PC-3 (cell line): ENCODE measurements at regions not wholly inside any gene's neighbourhood (a gene's known extent, or its start where the extent isn't known, plus 50 kb on each side); places are given as distances from the start of the nearest gene placed in this dataset.

Source experiments
- ATAC-seq: fragments of 200-7000 bp; cut with Tn5 transposase; 2 replicates; pipeline ENCODE4 v1.9.1; 2020; ENCODE audit warnings: mild to moderate bottlenecking, moderate library complexity
- BruUV-seq: library from RNA; stranded (reverse); fragments of 400-500 nt; replicated peaks from 2 replicates; lab custom pipeline; 2021; lab: Mats Ljungman, UMichigan
- CTCF ChIA-PET: fragments of 300-600 bp; sonication (Branson Sonifier 250); formaldehyde crosslinking; loops from one replicate; lab custom pipeline; 2022; ENCODE audit warnings: antibody characterized with exemption; lab: Charles Lee
- POLR2A ChIA-PET: fragments of 300-600 bp; sonication (Branson Sonifier 250); formaldehyde crosslinking; loops from one replicate; lab custom pipeline; 2022; ENCODE audit warnings: antibody characterized with exemption; ENCODE audit not compliant: unreplicated experiment; lab: Charles Lee
- DNase-seq: peaks from one replicate; pipeline ENCODE4 v3.0.0-alpha.2; 2015
- H2AFZ ChIP-seq: fragments of 300-600 bp; sonication (generic); 2 replicates; pipeline ENCODE4 v1.6.0; 2016; ENCODE audit warnings: antibody characterized with exemption, low read length
- H3F3A ChIP-seq: fragments of 300-600 bp; sonication (generic); one replicate; pipeline ENCODE4 v1.6.0; 2017; ENCODE audit warnings: antibody characterized with exemption, low read length, control low read depth, mild to moderate bottlenecking; ENCODE audit not compliant: unreplicated experiment
- H3K27ac ChIP-seq: fragments of 300-600 bp; sonication (generic); 2 replicates; pipeline ENCODE4 v1.5.1; 2016; ENCODE audit warnings: mild to moderate bottlenecking, low read length
- H3K27me3 ChIP-seq: fragments of 300-600 bp; sonication (generic); 2 replicates; pipeline ENCODE4 v1.6.1; 2016; ENCODE audit warnings: low read length, mixed read lengths
- H3K36me3 ChIP-seq: fragments of 300-600 bp; sonication (generic); 2 replicates; pipeline ENCODE4 v1.6.1; 2016; ENCODE audit warnings: low read depth, mixed run types, low read length, mixed read lengths
- H3K4me1 ChIP-seq: fragments of 300-600 bp; sonication (generic); 2 replicates; pipeline ENCODE4 v1.5.1; 2016; ENCODE audit warnings: low read length; ENCODE audit not compliant: insufficient read depth
- H3K4me2 ChIP-seq: fragments of 300-600 bp; sonication (generic); 2 replicates; pipeline ENCODE4 v1.6.0; 2016; ENCODE audit warnings: low read length
- H3K4me3 ChIP-seq: fragments of 300-600 bp; sonication (generic); 2 replicates; pipeline ENCODE4 v1.5.1; 2016; ENCODE audit warnings: mild to moderate bottlenecking, low read length, mixed read lengths
- H3K79me2 ChIP-seq: fragments of 300-600 bp; sonication (generic); 2 replicates; pipeline ENCODE4 v1.6.1; 2017; ENCODE audit warnings: low read length, mixed read lengths
- H3K9ac ChIP-seq: fragments of 300-600 bp; sonication (generic); 2 replicates; pipeline ENCODE4 v1.6.0; 2016; ENCODE audit warnings: mild to moderate bottlenecking, low read length
- H3K9me2 ChIP-seq: fragments of 300-600 bp; sonication (generic); replicated peaks from 2 replicates; pipeline ENCODE4 v1.6.1; 2016; ENCODE audit warnings: mixed run types, low read length, mixed read lengths
- H3K9me3 ChIP-seq: fragments of 300-600 bp; sonication (generic); 2 replicates; pipeline ENCODE4 v1.6.1; 2016; ENCODE audit warnings: low read length, mixed read lengths
- H4K20me1 ChIP-seq: fragments of 300-600 bp; sonication (generic); 2 replicates; pipeline ENCODE4 v1.6.1; 2016; ENCODE audit warnings: low read length, mixed read lengths
- EZH2 ChIP-seq: fragments of 300-600 bp; sonication (generic); IDR thresholded peaks from one replicate; pipeline ENCODE4 v1.6.1; 2017; ENCODE audit warnings: antibody characterized with exemption, mild to moderate bottlenecking, low read length; ENCODE audit not compliant: unreplicated experiment
- EZH2phosphoT487 ChIP-seq: fragments of 300-600 bp; sonication (generic); IDR thresholded peaks from 2 replicates; pipeline ENCODE4 v1.6.1; 2018; ENCODE audit warnings: mild to moderate bottlenecking, antibody characterized with exemption, low read length, borderline replicate concordance
- intact Hi-C: fragments of 100-400 bp; cut with micrococcal nuclease; formaldehyde crosslinking; loops from 2 replicates; pipeline ENCODE4 v1.9.0; 2023
- TF ChIP-seq, protein P1 (sequence below): fragments of 300-600 bp; sonication (generic); conservative IDR thresholded peaks from 2 replicates; pipeline ENCODE4 v1.5.1; 2017; ENCODE audit warnings: antibody characterized with exemption, low read depth, mild to moderate bottlenecking, low read length

DNA sequence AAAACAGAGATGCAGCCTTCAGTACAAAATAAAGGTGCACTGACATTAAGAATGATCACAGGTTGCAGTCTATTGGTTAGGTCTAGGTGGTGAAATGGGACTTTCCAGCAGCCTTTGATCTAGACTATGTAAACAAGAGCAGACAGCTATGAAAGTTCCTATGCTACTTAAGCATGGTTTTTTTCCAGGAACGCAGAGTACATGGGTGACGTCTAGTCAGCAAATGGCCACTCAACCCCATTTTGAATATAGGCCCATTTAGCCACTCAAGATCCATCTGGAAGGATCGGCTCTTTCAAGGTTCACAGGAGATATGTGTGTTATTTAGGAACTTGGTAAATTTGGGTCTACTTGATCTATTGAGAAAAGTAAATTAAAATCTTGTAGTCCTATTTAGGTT lies 1424.6 kb upstream of the LRRTM3 start:
- TF ChIP-seq EZH2phosphoT487 (no peak), EZH2 (no peak)
- TF ChIP-seq, protein P1, sequence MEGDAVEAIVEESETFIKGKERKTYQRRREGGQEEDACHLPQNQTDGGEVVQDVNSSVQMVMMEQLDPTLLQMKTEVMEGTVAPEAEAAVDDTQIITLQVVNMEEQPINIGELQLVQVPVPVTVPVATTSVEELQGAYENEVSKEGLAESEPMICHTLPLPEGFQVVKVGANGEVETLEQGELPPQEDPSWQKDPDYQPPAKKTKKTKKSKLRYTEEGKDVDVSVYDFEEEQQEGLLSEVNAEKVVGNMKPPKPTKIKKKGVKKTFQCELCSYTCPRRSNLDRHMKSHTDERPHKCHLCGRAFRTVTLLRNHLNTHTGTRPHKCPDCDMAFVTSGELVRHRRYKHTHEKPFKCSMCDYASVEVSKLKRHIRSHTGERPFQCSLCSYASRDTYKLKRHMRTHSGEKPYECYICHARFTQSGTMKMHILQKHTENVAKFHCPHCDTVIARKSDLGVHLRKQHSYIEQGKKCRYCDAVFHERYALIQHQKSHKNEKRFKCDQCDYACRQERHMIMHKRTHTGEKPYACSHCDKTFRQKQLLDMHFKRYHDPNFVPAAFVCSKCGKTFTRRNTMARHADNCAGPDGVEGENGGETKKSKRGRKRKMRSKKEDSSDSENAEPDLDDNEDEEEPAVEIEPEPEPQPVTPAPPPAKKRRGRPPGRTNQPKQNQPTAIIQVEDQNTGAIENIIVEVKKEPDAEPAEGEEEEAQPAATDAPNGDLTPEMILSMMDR = no peak
- intact Hi-C loops = no loop called here
- no peaks in the 10 kb centered on the region for H3K4me1 ChIP-seq
- BruUV-seq = no TSS peak
- no peak overlapping the region for H3K27ac ChIP-seq
- H3F3A ChIP-seq = no peaks in the 10 kb centered on the region
- H2AFZ ChIP-seq = no peak overlapping the region
- H3K9me2 ChIP-seq = no peaks in the 10 kb centered on the region
- no peak for ATAC-seq
- no peak overlapping the region for H3K9ac ChIP-seq
- no peaks in the 10 kb centered on the region for H4K20me1 ChIP-seq
- no peaks in the 10 kb centered on the region for H3K9me3 ChIP-seq
- no peak overlapping the region for H3K4me2 ChIP-seq
- DNase-seq = no peak
- no peaks in the 10 kb centered on the region for H3K27me3 ChIP-seq
- ChIA-PET POLR2A (no interaction called here), CTCF (no interaction called here)
- H3K79me2 ChIP-seq = no peaks in the 10 kb centered on the region
- H3K4me3 ChIP-seq = no peak overlapping the region
- no peaks in the 10 kb centered on the region for H3K36me3 ChIP-seq

DNA sequence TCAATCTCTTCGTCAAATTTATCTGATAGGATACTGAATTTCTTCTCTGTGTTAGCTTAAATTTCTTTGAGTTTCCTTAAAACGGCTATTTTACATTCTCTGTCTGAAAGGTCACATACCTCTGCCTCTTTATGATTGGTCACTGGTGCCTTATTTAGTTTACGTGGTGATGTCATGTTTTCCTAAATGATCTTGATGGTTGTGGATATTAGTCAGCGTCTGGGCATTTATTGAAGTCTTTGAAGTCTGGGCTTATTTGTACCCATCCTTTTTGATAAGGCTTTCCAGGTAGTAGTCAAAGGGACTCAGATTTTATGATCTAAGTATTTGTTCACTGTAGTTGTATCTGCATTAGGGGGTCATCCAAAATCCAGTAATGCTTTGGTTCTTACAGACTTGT lies 1407.5 kb upstream of the LRRTM3 start:
- BruUV-seq = no TSS peak
- H3K27ac ChIP-seq = no peak overlapping the region
- CTCF ChIA-PET = no interaction called here

DNA sequence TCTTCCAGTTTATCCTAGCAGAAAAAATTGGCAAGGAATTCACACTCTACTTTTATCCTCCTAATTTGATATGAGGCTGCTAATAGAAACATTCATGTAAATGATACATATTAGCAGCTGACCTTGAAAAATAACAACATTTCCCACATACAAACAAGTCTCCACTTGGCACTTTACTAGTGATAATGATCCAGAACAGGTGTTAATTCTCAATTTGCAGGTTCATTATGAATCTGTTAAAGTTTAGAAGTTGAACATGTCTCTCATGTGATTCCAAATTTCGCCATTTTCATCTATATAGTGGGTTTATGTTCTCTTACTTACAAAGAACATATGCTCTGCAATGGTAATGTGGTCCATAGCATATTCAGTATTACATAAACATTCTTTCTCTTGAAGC lies 1396.8 kb upstream of the LRRTM3 start:
- no peaks in the 10 kb centered on the region for H3F3A ChIP-seq
- H3K27me3 ChIP-seq = no peaks in the 10 kb centered on the region
- H3K27ac ChIP-seq = no peak overlapping the region
- no peak overlapping the region for H2AFZ ChIP-seq
- H3K9me3 ChIP-seq = no peaks in the 10 kb centered on the region
- no peaks in the 10 kb centered on the region for H3K9me2 ChIP-seq
- ChIA-PET CTCF (no interaction called here), POLR2A (interaction anchor here (0.5 kb wide), 1 partner anchor 1916 kb away, joined by 7 read pairs; no protein-coding TSS in a partner anchor)
- DNase-seq (no peak), ATAC-seq (no peak)
- intact Hi-C loops = no loop called here
- no TSS peak for BruUV-seq
- no peak overlapping the region for H3K4me2 ChIP-seq
- H4K20me1 ChIP-seq = no peaks in the 10 kb centered on the region
- no peaks in the 10 kb centered on the region for H3K4me1 ChIP-seq
- H3K9ac ChIP-seq = no peak overlapping the region
- TF ChIP-seq EZH2phosphoT487 = no peak
- TF ChIP-seq, protein P1 = no peak
- TF ChIP-seq EZH2 = no peak
- H3K79me2 ChIP-seq = no peaks in the 10 kb centered on the region
- no peak overlapping the region for H3K4me3 ChIP-seq
- no peaks in the 10 kb centered on the region for H3K36me3 ChIP-seq

More for the DNA sequence above, 1407.5 kb upstream of the LRRTM3 start:
- TF ChIP-seq EZH2 (no peak), EZH2phosphoT487 (no peak)
- TF ChIP-seq, protein P1 = no peak
- no peaks in the 10 kb centered on the region for H3K79me2 ChIP-seq
- no peak overlapping the region for H2AFZ ChIP-seq
- intact Hi-C loops = no loop called here
- ATAC-seq (peak; percentile 43), DNase-seq (peak; percentile 54)
- no peaks in the 10 kb centered on the region for H3K27me3 ChIP-seq
- H3K4me1 ChIP-seq = no peaks in the 10 kb centered on the region
- no peak overlapping the region for H3K4me3 ChIP-seq
- no peaks in the 10 kb centered on the region for H3F3A ChIP-seq
- POLR2A ChIA-PET = no interaction called here
- H3K4me2 ChIP-seq = no peak overlapping the region
- H3K9me3 ChIP-seq = no peaks in the 10 kb centered on the region
- no peaks in the 10 kb centered on the region for H3K9me2 ChIP-seq
- H4K20me1 ChIP-seq = no peaks in the 10 kb centered on the region
- H3K9ac ChIP-seq = no peak overlapping the region
- no peaks in the 10 kb centered on the region for H3K36me3 ChIP-seq
